ENCODE measurements at regions not wholly inside any gene's neighbourhood (a gene's known extent, or its start where the extent isn't known, plus 50 kb on each side); places are given as distances from the start of the nearest gene placed in this dataset.

- intact Hi-C loops (cut with micrococcal nuclease), result no loop called here
- Mint-ChIP-seq H3K9me3 (no peaks in the 10 kb centered on the region), H3K27ac (no peak overlapping the region), H3K4me1 (ENCODE audit: low read depth) (peaks cover 10% of the 10 kb centered on the region), H3K36me3 (ENCODE audit: low read depth) (no peaks in the 10 kb centered on the region), H3K27me3 (no peaks in the 10 kb centered on the region), H3K4me3 (no peak overlapping the region)
Measured at GRCh38 chr7:84256571-84256971, 62.0 kb upstream of the SEMA3A start.

GRCh38 chr7:84251277-84251781 is 56.7 kb upstream of the SEMA3A start:
- Mint-ChIP-seq H3K36me3 (ENCODE audit: low read depth) (no peaks in the 10 kb centered on the region), H3K4me1 (ENCODE audit: low read depth) (peaks cover 30% of the 10 kb centered on the region), H3K9me3 (no peaks in the 10 kb centered on the region), H3K27ac (no peak overlapping the region), H3K27me3 (no peaks in the 10 kb centered on the region), H3K4me3 (no peak overlapping the region)
- intact Hi-C loops (cut with micrococcal nuclease), result no loop called here

- Mint-ChIP-seq H3K4me3 (no peak overlapping the region), H3K9me3 (peaks cover 4% of the 10 kb centered on the region), H3K27me3 (no peaks in the 10 kb centered on the region), H3K36me3 (ENCODE audit: low read depth) (peaks cover 3% of the 10 kb centered on the region), H3K4me1 (ENCODE audit: low read depth) (peaks cover 36% of the 10 kb centered on the region), H3K27ac (peak overlapping the region; percentile 41)
- intact Hi-C loops (cut with micrococcal nuclease), result no loop called here
Measured at GRCh38 chr7:84250452-84250851, 55.9 kb upstream of the SEMA3A start.

- Mint-ChIP-seq H3K27ac (peak overlapping the region; percentile 41), H3K4me1 (ENCODE audit: low read depth) (peaks cover 41% of the 10 kb centered on the region), H3K4me3 (no peak overlapping the region), H3K9me3 (peaks cover 12% of the 10 kb centered on the region), H3K36me3 (ENCODE audit: low read depth) (peaks cover 11% of the 10 kb centered on the region), H3K27me3 (peaks cover 4% of the 10 kb centered on the region)
- intact Hi-C loops (cut with micrococcal nuclease), result no loop called here
Measured at GRCh38 chr7:84249656-84250055, 55.1 kb upstream of the SEMA3A start.

- H3K36me3 Mint-ChIP-seq (ENCODE audit: low read depth), result peaks cover 12% of the 10 kb centered on the region
- intact Hi-C loops (cut with micrococcal nuclease), result no loop called here
- peak overlapping the region; percentile 96 for H3K27ac Mint-ChIP-seq
- H3K4me3 Mint-ChIP-seq, result peak overlapping the region; percentile 49
- H3K4me1 Mint-ChIP-seq (ENCODE audit: low read depth), result peaks cover 38% of the 10 kb centered on the region
- peaks cover 20% of the 10 kb centered on the region for H3K9me3 Mint-ChIP-seq
- peaks cover 4% of the 10 kb centered on the region for H3K27me3 Mint-ChIP-seq
Measured at GRCh38 chr7:84248843-84249242, 54.3 kb upstream of the SEMA3A start.

- H3K4me1 Mint-ChIP-seq (ENCODE audit: low read depth), result peaks cover 40% of the 10 kb centered on the region
- peaks cover 12% of the 10 kb centered on the region for H3K36me3 Mint-ChIP-seq (ENCODE audit: low read depth)
- intact Hi-C loops (cut with micrococcal nuclease), result no loop called here
- H3K9me3 Mint-ChIP-seq, result peaks cover 25% of the 10 kb centered on the region
- no peak overlapping the region for H3K4me3 Mint-ChIP-seq
- peaks cover 4% of the 10 kb centered on the region for H3K27me3 Mint-ChIP-seq
- peak overlapping the region; percentile 96 for H3K27ac Mint-ChIP-seq
Measured at GRCh38 chr7:84248267-84248666, 53.7 kb upstream of the SEMA3A start.

GRCh38 chr7:84247591-84247990 is 53.0 kb upstream of the SEMA3A start:
- H3K4me1 Mint-ChIP-seq (ENCODE audit: low read depth), result peaks cover 47% of the 10 kb centered on the region
- no peak overlapping the region for H3K4me3 Mint-ChIP-seq
- H3K27me3 Mint-ChIP-seq, result peaks cover 4% of the 10 kb centered on the region
- peaks cover 12% of the 10 kb centered on the region for H3K36me3 Mint-ChIP-seq (ENCODE audit: low read depth)
- H3K9me3 Mint-ChIP-seq, result peaks cover 25% of the 10 kb centered on the region
- intact Hi-C loops (cut with micrococcal nuclease), result no loop called here
- H3K27ac Mint-ChIP-seq, result no peak overlapping the region

GRCh38 chr7:84245835-84246234 is 51.2 kb upstream of the SEMA3A start:
- Mint-ChIP-seq H3K27me3 (peaks cover 7% of the 10 kb centered on the region), H3K27ac (peak overlapping the region; percentile 44), H3K4me1 (ENCODE audit: low read depth) (peaks cover 44% of the 10 kb centered on the region), H3K36me3 (ENCODE audit: low read depth) (peaks cover 12% of the 10 kb centered on the region), H3K4me3 (no peak overlapping the region), H3K9me3 (peaks cover 25% of the 10 kb centered on the region)
- intact Hi-C loops (cut with micrococcal nuclease), result no loop called here

Data from dendritic cell treated with granulocyte-macrophage colony-stimulating factor and Interleukin-4, amounts not matched to agents 40 ng/mL and 50 ng/mL, for 4 days (primary cell).